ENCODE measurements at regions not wholly inside any gene's neighbourhood (a gene's known extent, or its start where the extent isn't known, plus 50 kb on each side); places are given as distances from the start of the nearest gene placed in this dataset.

- POLR2A ChIA-PET = no interaction called here
- no peak overlapping the region for H3K4me3 ChIP-seq (ENCODE audit: control extremely low read depth in 1 of 5, extremely low read depth in 1 of 5, insufficient read depth in 1 of 5, low read depth in 2 of 5, low read length in 4 of 5)
- no peaks in the 10 kb centered on the region for H3K27me3 ChIP-seq (replicated peaks in 1 of 4; ENCODE audit: control extremely low read depth in 1 of 4, control insufficient read depth in 3 of 4, insufficient read depth in 4 of 4, low read length in 3 of 4)
- no peak overlapping the region for H3K4me3 Mint-ChIP-seq
- no peak overlapping the region for H3K27ac ChIP-seq (ENCODE audit: low read length in 2 of 2)
- DNase-seq = no peak
- no peaks in the 10 kb centered on the region for H3K36me3 ChIP-seq (replicated peaks in 1 of 2; ENCODE audit: control extremely low read depth in 1 of 2, control insufficient read depth in 1 of 2, extremely low read depth in 1 of 2, insufficient read depth in 2 of 2, low read length in 1 of 2)
- no peaks in the 10 kb centered on the region for H3K9me3 ChIP-seq (ENCODE audit: control extremely low read depth in 1 of 3, control insufficient read depth in 2 of 3, insufficient read depth in 1 of 3, low read length in 2 of 3)
- no peak overlapping the region for H3K4me2 ChIP-seq (replicated peaks; ENCODE audit: low read depth, low read length, poor library complexity, severe bottlenecking)
- H4K20me1 ChIP-seq (ENCODE audit: control insufficient read depth, insufficient read depth, low read length, poor library complexity, severe bottlenecking) = no peaks in the 10 kb centered on the region
- H3K9ac ChIP-seq (ENCODE audit: low read length) = no peak overlapping the region
- no peak for TF ChIP-seq CTCF (IDR thresholded peaks at IDR 0.05)
- no peak for TF ChIP-seq EZH2 (IDR thresholded peaks at IDR 0.05; ENCODE audit: borderline replicate concordance, insufficient read depth, low read depth, low read length, poor library complexity, severe bottlenecking)
- WGBS (ENCODE audit: insufficient coverage) = 100% methylated on average over 6 of the region's 8 CpGs
- no peak for ATAC-seq (ENCODE audit: low read depth)
- intact Hi-C loops (cut with micrococcal nuclease) = no loop called here
- H3K9me3 Mint-ChIP-seq (ENCODE audit: insufficient read depth) = no peaks in the 10 kb centered on the region
- H3K27me3 Mint-ChIP-seq = peaks cover 3% of the 10 kb centered on the region
- no peaks in the 10 kb centered on the region for H3K79me2 ChIP-seq (ENCODE audit: control insufficient read depth, insufficient read depth, low read length)
- CTCF ChIA-PET = interaction anchor here (1.5 to 3.0 kb wide), 2 partner anchors 290 to 295 kb away, joined by 8 to 21 read pairs; no protein-coding TSS in a partner anchor
- peaks cover 26% of the 10 kb centered on the region for H3K4me1 Mint-ChIP-seq
- H3K4me1 ChIP-seq (ENCODE audit: control insufficient read depth in 2 of 2, insufficient read depth in 2 of 2, low read length in 2 of 2) = peaks cover 14 to 23% of the 10 kb centered on the region in 2 donors
- H2AFZ ChIP-seq (ENCODE audit: insufficient read depth, low read depth, low read length, poor library complexity, severe bottlenecking) = no peak overlapping the region
- no peak overlapping the region for H3K27ac Mint-ChIP-seq
These were observed 291.7 kb downstream of the FAM43A start for GRCh38 chr3:194977356-194977755.

- ChIA-PET CTCF (interaction anchor here (0.6 to 1.4 kb wide), 3 partner anchors 19 to 241 kb away, joined by 3 to 4 read pairs (median 3); no protein-coding TSS in a partner anchor), POLR2A (no interaction called here)
- Histone ChIP-seq H3K4me2 (replicated peaks; ENCODE audit: low read depth, low read length, poor library complexity, severe bottlenecking) (no peak overlapping the region), H3K4me3 (ENCODE audit: control extremely low read depth in 1 of 5, extremely low read depth in 1 of 5, insufficient read depth in 1 of 5, low read depth in 2 of 5, low read length in 4 of 5) (no peak overlapping the region), H4K20me1 (ENCODE audit: control insufficient read depth, insufficient read depth, low read length, poor library complexity, severe bottlenecking) (no peaks in the 10 kb centered on the region), H3K27me3 (replicated peaks in 1 of 4; ENCODE audit: control extremely low read depth in 1 of 4, control insufficient read depth in 3 of 4, insufficient read depth in 4 of 4, low read length in 3 of 4) (peaks cover 0 to 6% (median 0%) of the 10 kb centered on the region in 4 experiments), H3K36me3 (replicated peaks in 1 of 2; ENCODE audit: control extremely low read depth in 1 of 2, control insufficient read depth in 1 of 2, extremely low read depth in 1 of 2, insufficient read depth in 2 of 2, low read length in 1 of 2) (no peaks in the 10 kb centered on the region), H3K27ac (ENCODE audit: low read length in 2 of 2) (no peak overlapping the region), H3K9me3 (ENCODE audit: control extremely low read depth in 1 of 3, control insufficient read depth in 2 of 3, insufficient read depth in 1 of 3, low read length in 2 of 3) (no peaks in the 10 kb centered on the region), H3K79me2 (ENCODE audit: control insufficient read depth, insufficient read depth, low read length) (no peaks in the 10 kb centered on the region), H2AFZ (ENCODE audit: insufficient read depth, low read depth, low read length, poor library complexity, severe bottlenecking) (no peak overlapping the region), H3K9ac (ENCODE audit: low read length) (no peak overlapping the region), H3K4me1 (ENCODE audit: control insufficient read depth in 2 of 2, insufficient read depth in 2 of 2, low read length in 2 of 2) (peaks cover 14 to 23% of the 10 kb centered on the region in 2 donors)
- Mint-ChIP-seq H3K4me1 (peaks cover 26% of the 10 kb centered on the region), H3K27ac (no peak overlapping the region), H3K4me3 (no peak overlapping the region), H3K27me3 (peaks cover 10% of the 10 kb centered on the region), H3K9me3 (ENCODE audit: insufficient read depth) (no peaks in the 10 kb centered on the region)
- 78% methylated on average over 6 of the region's 6 CpGs for WGBS (ENCODE audit: insufficient coverage)
- ATAC-seq (ENCODE audit: low read depth) = no peak
- DNase-seq = no peak
- intact Hi-C loops (cut with micrococcal nuclease) = no loop called here
- TF ChIP-seq CTCF (IDR thresholded peaks at IDR 0.05) (no peak), EZH2 (IDR thresholded peaks at IDR 0.05; ENCODE audit: borderline replicate concordance, insufficient read depth, low read depth, low read length, poor library complexity, severe bottlenecking) (no peak)
These were observed 291.8 kb downstream of the XXYLT1 start for GRCh38 chr3:194979173-194979572.

All from B cell (primary cell).